HFFc6 (cell line): ENCODE measurements at regions not wholly inside any gene's neighbourhood (a gene's known extent, or its start where the extent isn't known, plus 50 kb on each side); places are given as distances from the start of the nearest gene placed in this dataset.

Source experiments
- DNase-seq: peaks from one replicate; pipeline ENCODE4 v3.0.0-alpha.2; 2018
- H3K27ac Mint-ChIP-seq: 2 replicates; pipeline ENCODE4 v1.8.0; 2020; ENCODE audit warnings: mild to moderate bottlenecking, mixed read lengths
- H3K27me3 Mint-ChIP-seq: 2 replicates; pipeline ENCODE4 v1.8.0; 2021; ENCODE audit warnings: mild to moderate bottlenecking, moderate library complexity, mixed read lengths; ENCODE audit not compliant: insufficient read depth
- H3K36me3 Mint-ChIP-seq: 2 replicates; pipeline ENCODE4 v1.8.0; 2021; ENCODE audit warnings: low read depth, mixed read lengths
- H3K4me1 Mint-ChIP-seq: 2 replicates; pipeline ENCODE4 v1.8.0; 2020; ENCODE audit warnings: low read depth, mixed read lengths
- H3K4me3 Mint-ChIP-seq: 2 replicates; pipeline ENCODE4 v1.8.0; 2020; ENCODE audit warnings: mild to moderate bottlenecking, moderate library complexity, mixed read lengths
- H3K9me3 Mint-ChIP-seq: 2 replicates; pipeline ENCODE4 v1.8.0; 2020; ENCODE audit warnings: mild to moderate bottlenecking, mixed read lengths
- CTCF ChIP-seq: fragments of 200-600 bp; sonication (generic); IDR thresholded peaks from 2 replicates; pipeline ENCODE4 v1.5.0; 2021; ENCODE audit warnings: antibody characterized with exemption, mild to moderate bottlenecking

- H3K9me3 Mint-ChIP-seq, result no peaks in the 10 kb centered on the region
- H3K27ac Mint-ChIP-seq, result no peak overlapping the region
- peaks cover 8% of the 10 kb centered on the region for H3K4me1 Mint-ChIP-seq
- H3K27me3 Mint-ChIP-seq, result no peaks in the 10 kb centered on the region; the same call in none of the 2 replicates
- TF ChIP-seq CTCF, result no peak
- H3K36me3 Mint-ChIP-seq, result no peaks in the 10 kb centered on the region
- H3K4me3 Mint-ChIP-seq, result no peak overlapping the region
- DNase-seq, result no peak
Measured at GRCh38 chrY:12244146-12244545, 456.9 kb upstream of the USP9Y start.

- DNase-seq, result no peak
- Mint-ChIP-seq H3K4me1 (peaks cover 6% of the 10 kb centered on the region; the same call in 1 of the 2 replicates), H3K9me3 (no peaks in the 10 kb centered on the region), H3K36me3 (no peaks in the 10 kb centered on the region), H3K27ac (no peak overlapping the region), H3K4me3 (no peak overlapping the region), H3K27me3 (peaks cover 1% of the 10 kb centered on the region)
- TF ChIP-seq CTCF, result no peak
Measured at GRCh38 chrY:12253756-12254155, 447.3 kb upstream of the USP9Y start.

GRCh38 chrY:12271162-12271561, 429.9 kb upstream of the USP9Y start:
- TF ChIP-seq CTCF, result no peak
- Mint-ChIP-seq H3K36me3 (no peaks in the 10 kb centered on the region), H3K4me1 (no peaks in the 10 kb centered on the region), H3K27ac (no peak overlapping the region), H3K27me3 (peaks cover 4% of the 10 kb centered on the region; the same call in 1 of the 2 replicates), H3K9me3 (no peaks in the 10 kb centered on the region), H3K4me3 (no peak overlapping the region)
- DNase-seq, result no peak

- H3K27me3 Mint-ChIP-seq, result peaks cover 20% of the 10 kb centered on the region
- TF ChIP-seq CTCF, result no peak
- no peaks in the 10 kb centered on the region for H3K9me3 Mint-ChIP-seq
- peaks cover 20% of the 10 kb centered on the region for H3K4me1 Mint-ChIP-seq
- H3K4me3 Mint-ChIP-seq, result no peak overlapping the region
- H3K27ac Mint-ChIP-seq, result no peak overlapping the region
- H3K36me3 Mint-ChIP-seq, result no peaks in the 10 kb centered on the region; the same call in 1 of the 2 replicates
- no peak for DNase-seq
Measured at GRCh38 chrY:12285608-12286007, 415.4 kb upstream of the USP9Y start.

- Mint-ChIP-seq H3K27me3 (peaks cover 18% of the 10 kb centered on the region), H3K4me1 (peaks cover 20% of the 10 kb centered on the region), H3K27ac (no peak overlapping the region; the same call in 1 of the 2 replicates), H3K36me3 (no peaks in the 10 kb centered on the region; the same call in 1 of the 2 replicates), H3K9me3 (no peaks in the 10 kb centered on the region), H3K4me3 (peak overlapping the region; percentile 85)
- TF ChIP-seq CTCF, result no peak
- no peak for DNase-seq
Measured at GRCh38 chrY:12288919-12289318, 412.1 kb upstream of the USP9Y start.

- Mint-ChIP-seq H3K27ac (no peak overlapping the region; the same call in 1 of the 2 replicates), H3K27me3 (peaks cover 18% of the 10 kb centered on the region), H3K36me3 (no peaks in the 10 kb centered on the region; the same call in 1 of the 2 replicates), H3K9me3 (no peaks in the 10 kb centered on the region), H3K4me3 (peak overlapping the region; percentile 85), H3K4me1 (peaks cover 20% of the 10 kb centered on the region)
- DNase-seq, result no peak
- TF ChIP-seq CTCF, result no peak
Measured at GRCh38 chrY:12289415-12289814, 411.6 kb upstream of the USP9Y start.
